ENCODE measurements at regions not wholly inside any gene's neighbourhood (a gene's known extent, or its start where the extent isn't known, plus 50 kb on each side); places are given as distances from the start of the nearest gene placed in this dataset.

DNA sequence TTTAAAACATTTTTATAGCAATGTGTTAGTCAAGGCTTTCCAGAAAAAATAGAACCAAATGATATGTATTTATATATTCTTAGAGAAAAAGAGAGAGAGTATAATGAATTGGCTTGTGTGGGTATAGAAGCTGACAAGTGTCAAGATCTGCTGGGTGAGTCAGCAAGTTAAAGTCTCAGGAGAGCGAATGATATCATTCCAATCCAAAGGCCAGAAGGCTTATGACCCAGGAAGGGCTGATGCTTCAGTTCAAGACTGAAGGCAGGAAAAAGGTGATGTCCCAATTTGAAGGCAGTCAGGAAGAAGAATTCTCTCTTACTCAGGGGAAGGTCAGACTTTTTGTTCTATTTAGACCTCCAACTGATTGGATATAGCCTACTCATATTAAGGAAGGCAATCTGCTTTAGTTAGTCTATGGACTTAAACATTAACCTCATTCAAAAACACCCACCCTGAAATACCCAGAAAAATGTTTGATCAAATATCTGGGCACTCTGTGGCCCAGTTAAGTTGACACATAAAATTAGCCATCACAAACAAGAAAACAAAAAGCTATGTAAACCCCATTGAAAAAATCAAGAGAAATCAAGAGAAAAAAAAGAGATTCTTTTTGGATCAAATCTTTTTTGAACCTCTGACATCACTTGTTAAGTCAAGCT, 189.6 kb downstream of the PIK3R1 start:
- ATAC-seq (replicated peaks in 1 of 2) (peak in 1 of 2 donors; percentile 34), DNase-seq (no peak)
- peaks cover 0 to 1% of the 10 kb centered on the region in 2 donors for H3K36me3 Mint-ChIP-seq (ENCODE audit: insufficient read depth in 2 of 2)
- H3K9me3 Mint-ChIP-seq: peaks cover 0 to 5% of the 10 kb centered on the region in 2 donors
- H3K27me3 Mint-ChIP-seq (ENCODE audit: low read depth): no peaks in the 10 kb centered on the region
- H3K27ac Mint-ChIP-seq: peak overlapping the region; percentile 32
- H3K4me1 Mint-ChIP-seq (ENCODE audit: low read depth): peaks cover 29% of the 10 kb centered on the region
- no peak overlapping the region for H3K4me3 Mint-ChIP-seq

DNA sequence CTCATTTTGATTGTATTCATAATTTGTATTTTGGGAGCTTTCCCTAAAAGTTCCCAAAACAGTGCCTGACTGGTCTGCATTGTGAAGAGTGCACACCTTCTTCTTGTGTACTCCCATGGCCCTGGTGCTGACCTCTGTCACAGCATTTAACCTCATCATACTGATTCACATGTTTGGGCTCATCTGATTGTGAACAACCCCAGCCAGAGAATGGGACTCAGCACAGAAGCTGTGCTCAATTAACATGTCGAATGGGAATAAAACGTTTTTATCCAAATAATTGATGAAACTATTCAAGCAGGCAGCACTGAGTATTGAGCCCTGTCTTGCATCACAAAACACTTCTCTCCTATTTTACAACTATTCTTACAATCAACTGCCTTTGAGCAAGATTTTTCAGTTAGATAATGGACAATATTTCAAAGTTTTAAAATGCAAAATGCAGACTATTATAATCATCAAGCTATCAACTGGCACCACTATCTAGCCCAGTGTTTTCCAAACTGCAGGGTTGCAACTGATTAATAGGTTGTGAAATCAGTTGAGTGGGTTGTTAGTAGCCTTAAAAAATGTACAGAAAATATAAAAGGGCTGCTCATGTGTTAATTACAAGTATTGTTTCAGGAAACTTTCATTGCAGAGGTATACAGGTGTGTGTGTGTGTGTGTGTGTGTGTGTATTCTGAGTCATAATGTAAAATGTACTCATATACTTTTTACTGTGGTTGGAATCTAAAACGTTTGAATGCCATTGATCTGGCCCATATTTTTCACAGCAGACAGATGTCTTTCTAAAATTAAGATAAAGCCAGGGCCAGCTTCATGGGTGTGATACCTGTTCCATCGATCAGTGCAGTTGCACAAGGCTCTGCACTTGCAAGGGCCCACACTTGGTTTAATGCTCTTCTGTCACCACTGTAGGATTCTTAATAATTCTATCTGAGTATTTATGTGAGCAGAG, 190.5 kb downstream of the PIK3R1 start:
- H3K27ac Mint-ChIP-seq: peak overlapping the region; percentile 79
- peaks cover 0 to 5% of the 10 kb centered on the region in 2 donors for H3K9me3 Mint-ChIP-seq
- H3K4me3 Mint-ChIP-seq: peak overlapping the region; percentile 68 to 72
- DNase-seq (peak; percentile 17 to 19), ATAC-seq (replicated peaks in 1 of 2) (peak; percentile 79 to 88)
- H3K4me1 Mint-ChIP-seq (ENCODE audit: low read depth): peaks cover 29% of the 10 kb centered on the region
- H3K27me3 Mint-ChIP-seq (ENCODE audit: low read depth): no peaks in the 10 kb centered on the region
- peaks cover 0 to 1% of the 10 kb centered on the region in 2 donors for H3K36me3 Mint-ChIP-seq (ENCODE audit: insufficient read depth in 2 of 2)

DNA sequence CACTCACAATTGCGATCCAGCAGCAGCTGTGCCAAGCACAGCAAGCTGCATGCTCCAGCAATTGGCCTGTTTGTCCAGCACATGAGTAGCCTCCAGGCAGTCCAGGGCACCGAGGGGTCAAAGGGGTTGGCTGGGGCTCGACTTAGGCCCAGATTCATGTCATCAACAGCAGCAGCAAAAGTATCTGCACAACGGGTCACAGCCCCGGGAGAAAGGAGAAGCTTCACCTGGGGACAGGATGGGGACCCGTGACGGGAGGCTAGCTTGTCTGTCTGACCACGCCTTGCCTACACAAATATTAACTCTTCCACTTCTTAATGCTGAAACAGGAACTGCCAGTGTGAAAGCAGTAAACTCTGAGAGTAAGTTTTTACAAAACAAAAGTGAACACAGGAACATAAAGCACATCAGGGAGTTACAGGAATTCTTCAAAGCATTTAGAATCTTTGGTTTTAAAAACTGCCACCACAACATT, 191.2 kb downstream of the PIK3R1 start:
- H3K4me1 Mint-ChIP-seq (ENCODE audit: low read depth): peaks cover 29% of the 10 kb centered on the region
- peak; percentile 23 to 38 for ATAC-seq (replicated peaks in 1 of 2)
- no peak for DNase-seq
- peak overlapping the region; percentile 79 for H3K27ac Mint-ChIP-seq
- H3K4me3 Mint-ChIP-seq: peak overlapping the region; percentile 68 to 72
- H3K27me3 Mint-ChIP-seq (ENCODE audit: low read depth): no peaks in the 10 kb centered on the region
- no peaks in the 10 kb centered on the region for H3K36me3 Mint-ChIP-seq (ENCODE audit: insufficient read depth in 2 of 2)
- H3K9me3 Mint-ChIP-seq: no peaks in the 10 kb centered on the region

DNA sequence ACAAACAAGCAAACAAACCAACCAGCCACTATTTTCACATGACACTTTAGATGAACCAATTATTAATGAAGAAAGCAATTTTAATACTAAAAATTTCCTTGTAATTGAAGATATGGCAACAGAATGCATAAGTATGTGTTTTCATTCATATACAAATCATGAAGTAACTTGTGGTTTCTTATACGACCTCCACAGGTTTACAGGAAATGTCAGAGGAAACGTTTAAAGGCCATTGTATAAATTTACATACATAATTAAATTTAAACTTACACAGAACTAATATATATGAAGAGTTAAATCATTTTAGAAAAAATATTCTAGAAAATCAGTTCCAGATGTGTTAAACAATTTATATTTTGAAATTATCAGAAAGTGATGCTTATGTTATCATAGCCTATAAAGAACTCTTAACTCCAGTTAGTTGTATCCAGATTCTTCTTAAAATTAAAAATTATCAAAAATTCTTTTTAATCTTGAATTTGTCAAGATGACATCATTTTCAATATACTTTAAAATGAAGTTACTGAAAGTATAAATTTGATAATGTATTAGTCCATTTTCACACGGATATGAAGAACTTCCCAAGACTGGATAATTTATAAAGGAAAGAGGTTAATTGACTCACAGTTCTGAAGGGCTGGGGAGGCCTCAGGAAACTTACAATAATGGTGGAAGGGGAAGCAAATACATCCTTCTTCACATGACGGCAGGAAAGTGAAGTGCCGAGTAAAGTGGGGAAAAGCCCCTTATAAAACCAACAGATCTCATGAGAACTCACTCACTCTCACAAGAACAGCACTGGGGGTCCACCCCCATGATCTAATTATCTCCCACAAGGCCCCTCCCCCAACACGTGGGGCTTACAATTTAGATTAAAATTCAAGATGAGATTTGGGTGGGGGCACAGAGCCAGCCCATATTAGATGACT, 192.0 kb downstream of the PIK3R1 start:
- DNase-seq (no peak), ATAC-seq (replicated peaks in 1 of 2) (no peak)
- no peaks in the 10 kb centered on the region for H3K27me3 Mint-ChIP-seq (ENCODE audit: low read depth)
- peaks cover 29% of the 10 kb centered on the region for H3K4me1 Mint-ChIP-seq (ENCODE audit: low read depth)
- H3K4me3 Mint-ChIP-seq: peak overlapping the region; percentile 68 to 72
- no peaks in the 10 kb centered on the region for H3K36me3 Mint-ChIP-seq (ENCODE audit: insufficient read depth in 2 of 2)
- H3K9me3 Mint-ChIP-seq: no peaks in the 10 kb centered on the region
- H3K27ac Mint-ChIP-seq: peak overlapping the region; percentile 79

DNA sequence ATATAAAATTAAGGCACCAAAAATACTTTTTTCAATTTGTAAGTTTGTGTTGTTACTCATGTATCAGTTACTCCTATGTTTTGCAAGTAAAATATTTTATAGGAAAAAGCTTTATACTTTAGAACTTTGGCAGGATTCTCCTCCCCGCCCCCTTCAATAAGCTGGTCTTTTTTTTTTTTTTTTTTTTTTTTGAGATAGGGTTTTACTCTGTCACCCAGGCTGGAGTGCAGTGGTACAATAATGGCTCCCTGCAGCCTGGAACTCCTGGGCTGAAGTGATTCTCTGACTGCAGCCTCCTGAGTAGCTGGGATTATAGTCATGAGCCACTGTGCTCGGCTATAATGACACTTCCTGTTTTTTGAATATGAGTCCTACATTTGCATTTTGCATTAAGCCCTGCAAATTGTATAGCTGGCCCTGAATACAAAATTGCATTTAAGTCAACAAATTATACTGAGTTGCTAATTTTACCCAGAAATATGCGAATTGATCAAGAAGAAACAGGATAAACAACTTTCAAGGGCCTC, 192.9 kb downstream of the PIK3R1 start:
- Mint-ChIP-seq H3K36me3 (ENCODE audit: insufficient read depth in 2 of 2) (peaks cover 0 to 2% of the 10 kb centered on the region in 2 donors), H3K27me3 (ENCODE audit: low read depth) (no peaks in the 10 kb centered on the region), H3K4me3 (no peak overlapping the region), H3K4me1 (ENCODE audit: low read depth) (peaks cover 29% of the 10 kb centered on the region), H3K9me3 (no peaks in the 10 kb centered on the region), H3K27ac (no peak overlapping the region)
- ATAC-seq (replicated peaks in 1 of 2) (no peak), DNase-seq (no peak)

DNA sequence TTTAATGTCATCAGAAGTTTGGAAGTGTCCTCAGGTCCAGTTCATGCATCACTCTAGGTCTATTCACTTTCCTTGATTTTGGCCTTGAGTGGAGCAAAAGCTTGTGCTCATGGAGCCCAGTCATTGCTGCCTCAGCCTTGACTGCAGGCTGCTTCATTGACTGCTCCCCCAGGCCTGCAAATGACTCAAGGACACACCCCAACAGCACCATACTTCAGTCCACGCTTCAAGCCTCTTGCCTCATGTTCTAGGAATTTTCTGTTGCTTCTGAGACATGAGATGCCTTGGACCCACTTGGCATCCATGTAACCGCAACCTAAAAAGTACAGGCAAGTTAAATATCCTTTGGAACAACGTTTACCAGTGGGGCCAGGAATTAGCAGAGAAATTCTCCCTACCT, 193.7 kb downstream of the PIK3R1 start:
- Mint-ChIP-seq H3K9me3 (no peaks in the 10 kb centered on the region), H3K36me3 (ENCODE audit: insufficient read depth in 2 of 2) (peaks cover 0 to 2% of the 10 kb centered on the region in 2 donors)

DNA sequence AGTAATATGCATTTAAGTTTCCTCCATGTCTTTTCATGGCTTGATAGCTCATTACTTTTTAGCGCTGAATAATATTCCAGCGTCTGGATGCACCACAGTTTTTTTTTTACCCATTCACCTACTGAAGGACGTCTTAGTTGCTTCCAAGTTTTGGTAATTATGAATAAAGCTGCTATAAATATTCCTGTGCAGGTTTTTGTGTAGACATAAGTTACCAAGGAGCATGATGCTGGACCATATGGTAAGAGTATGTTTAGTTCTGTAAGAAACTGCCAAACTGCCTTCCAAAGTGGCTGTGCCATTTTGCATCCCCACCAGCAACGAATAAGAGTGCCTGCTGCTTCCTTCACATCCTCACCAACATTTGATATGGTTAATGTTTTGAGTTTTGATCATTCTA, 195.6 kb downstream of the PIK3R1 start:
- ATAC-seq (replicated peaks in 1 of 2) (no peak), DNase-seq (no peak)
- peaks cover 0 to 2% of the 10 kb centered on the region in 2 donors for H3K36me3 Mint-ChIP-seq (ENCODE audit: insufficient read depth in 2 of 2)
- no peaks in the 10 kb centered on the region for H3K9me3 Mint-ChIP-seq
- no peaks in the 10 kb centered on the region for H3K27me3 Mint-ChIP-seq (ENCODE audit: low read depth)
- no peak overlapping the region for H3K4me3 Mint-ChIP-seq
- peaks cover 24% of the 10 kb centered on the region for H3K4me1 Mint-ChIP-seq (ENCODE audit: low read depth)
- H3K27ac Mint-ChIP-seq: no peak overlapping the region

More for the DNA sequence above, 193.7 kb downstream of the PIK3R1 start:
- no peak overlapping the region for H3K27ac Mint-ChIP-seq
- H3K4me1 Mint-ChIP-seq (ENCODE audit: low read depth): peaks cover 29% of the 10 kb centered on the region
- no peak overlapping the region for H3K4me3 Mint-ChIP-seq
- no peaks in the 10 kb centered on the region for H3K27me3 Mint-ChIP-seq (ENCODE audit: low read depth)
- ATAC-seq (replicated peaks in 1 of 2) (no peak), DNase-seq (no peak)

DNA sequence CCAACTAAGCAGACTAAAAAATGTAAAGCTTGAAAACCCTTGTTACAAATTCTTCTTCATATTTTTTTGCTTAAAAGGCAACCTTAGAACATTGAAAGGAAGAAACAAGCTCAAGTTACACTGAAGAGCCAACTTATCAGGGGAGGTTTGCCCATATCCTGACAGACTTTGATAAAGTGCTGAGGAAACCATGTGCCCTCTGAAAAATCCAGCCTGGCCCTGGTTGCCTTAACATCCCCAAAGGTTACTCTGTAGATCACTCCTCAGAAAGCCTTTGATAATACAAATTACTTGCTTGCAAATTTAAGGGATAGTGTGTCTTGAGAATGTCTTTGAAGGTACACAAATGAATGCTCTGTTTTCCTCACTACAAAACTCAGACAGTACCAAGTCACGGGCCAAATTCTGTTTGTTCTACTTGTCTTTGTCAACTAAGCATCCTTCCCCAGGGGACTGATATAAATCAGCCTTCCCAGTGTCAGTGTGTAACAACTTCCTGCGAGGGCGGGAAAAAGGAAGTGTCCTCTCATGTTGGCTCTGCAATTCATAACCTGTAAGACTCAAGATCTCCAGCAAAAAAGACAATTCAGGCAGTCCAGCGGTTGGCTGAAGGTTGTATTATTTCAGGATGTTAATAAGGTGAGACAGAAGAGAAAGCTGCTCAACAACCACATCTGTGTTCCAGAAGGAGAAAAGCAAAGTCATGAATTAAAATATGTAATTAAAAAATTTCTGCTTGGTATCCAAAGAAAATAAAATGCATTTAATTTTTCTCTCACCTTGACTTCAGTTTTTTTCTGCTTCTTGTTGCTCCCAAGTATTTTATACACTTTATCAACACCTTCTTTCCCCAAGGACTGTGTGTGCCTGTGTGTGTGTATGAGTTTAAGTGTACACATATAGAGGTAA, 199.9 kb downstream of the PIK3R1 start:
- no peaks in the 10 kb centered on the region for H3K9me3 Mint-ChIP-seq
- H3K4me3 Mint-ChIP-seq: no peak overlapping the region
- H3K27ac Mint-ChIP-seq: no peak overlapping the region
- peaks cover 12% of the 10 kb centered on the region for H3K4me1 Mint-ChIP-seq (ENCODE audit: low read depth)
- H3K27me3 Mint-ChIP-seq (ENCODE audit: low read depth): peaks cover 5% of the 10 kb centered on the region
- peaks cover 0 to 2% of the 10 kb centered on the region in 2 donors for H3K36me3 Mint-ChIP-seq (ENCODE audit: insufficient read depth in 2 of 2)
- DNase-seq (no peak), ATAC-seq (replicated peaks in 1 of 2) (no peak)

DNA sequence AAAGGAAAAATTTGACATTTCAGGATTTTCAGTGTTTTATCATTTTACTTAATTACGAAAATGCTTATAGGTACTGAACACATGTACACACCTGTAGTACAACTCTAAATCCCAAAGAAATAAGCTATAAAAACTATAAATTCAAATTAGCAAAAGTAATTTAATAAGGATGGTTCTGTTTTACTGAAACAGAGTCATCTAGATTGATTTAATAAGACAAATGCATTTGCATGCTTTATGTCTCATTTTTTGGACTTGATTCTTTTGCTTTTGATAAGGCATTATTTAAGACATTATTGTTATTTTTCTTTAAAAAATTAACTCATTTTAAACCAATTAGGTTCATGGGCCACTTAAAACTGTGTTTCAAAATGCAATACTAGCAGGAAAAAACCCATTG, 201.2 kb downstream of the PIK3R1 start:
- ATAC-seq (replicated peaks in 1 of 2) (no peak), DNase-seq (no peak)
- no peaks in the 10 kb centered on the region for H3K9me3 Mint-ChIP-seq
- no peak overlapping the region for H3K27ac Mint-ChIP-seq
- H3K4me3 Mint-ChIP-seq: no peak overlapping the region
- H3K27me3 Mint-ChIP-seq (ENCODE audit: low read depth): peaks cover 18% of the 10 kb centered on the region
- peaks cover 12% of the 10 kb centered on the region for H3K4me1 Mint-ChIP-seq (ENCODE audit: low read depth)
- H3K36me3 Mint-ChIP-seq (ENCODE audit: insufficient read depth in 2 of 2): peaks cover 0 to 2% of the 10 kb centered on the region in 2 donors

DNA sequence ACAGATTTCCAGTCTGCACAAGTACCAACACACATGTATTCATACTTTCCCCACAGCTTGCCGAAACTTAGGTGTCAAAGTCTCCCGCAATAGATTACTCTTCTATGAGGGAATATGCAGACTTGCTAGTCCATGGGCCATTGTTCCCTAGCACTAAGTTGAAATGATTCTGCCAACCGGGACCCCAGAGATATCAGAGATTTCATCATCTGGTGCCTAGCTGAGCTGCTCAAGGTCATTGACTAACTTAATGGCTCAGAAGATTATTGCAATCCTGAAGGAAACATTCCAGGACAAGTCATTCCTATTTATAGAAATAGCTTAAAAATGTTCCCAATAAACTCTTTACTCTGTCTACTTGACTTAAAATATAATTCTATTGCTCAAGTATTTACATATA, 202.6 kb downstream of the PIK3R1 start:
- H3K4me3 Mint-ChIP-seq: no peak overlapping the region
- ATAC-seq (replicated peaks in 1 of 2) (no peak), DNase-seq (no peak)
- H3K4me1 Mint-ChIP-seq (ENCODE audit: low read depth): peaks cover 25% of the 10 kb centered on the region
- no peaks in the 10 kb centered on the region for H3K9me3 Mint-ChIP-seq
- H3K36me3 Mint-ChIP-seq (ENCODE audit: insufficient read depth in 2 of 2): no peaks in the 10 kb centered on the region
- peaks cover 25% of the 10 kb centered on the region for H3K27me3 Mint-ChIP-seq (ENCODE audit: low read depth)
- H3K27ac Mint-ChIP-seq: no peak overlapping the region

DNA sequence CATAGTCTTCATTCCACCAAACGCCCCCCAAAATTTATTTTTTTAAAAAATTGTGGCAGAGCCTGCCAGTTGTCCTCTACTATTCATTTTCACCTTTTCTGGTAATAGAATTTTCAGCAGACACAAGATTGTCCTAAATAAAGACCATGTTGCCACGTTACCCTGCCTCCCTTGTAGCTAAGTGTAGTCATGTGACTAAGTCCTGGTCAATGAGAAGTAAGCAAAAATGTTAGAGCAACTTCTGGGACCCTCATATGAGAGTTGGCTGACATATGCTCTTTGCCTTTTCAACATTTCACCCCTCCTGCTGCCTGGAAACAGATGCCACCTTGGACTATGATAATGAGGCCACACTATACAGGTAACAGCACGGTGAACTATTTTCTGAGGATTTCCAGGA, 203.1 kb downstream of the PIK3R1 start:
- ATAC-seq (replicated peaks in 1 of 2) (no peak), DNase-seq (no peak)
- H3K4me3 Mint-ChIP-seq: no peak overlapping the region
- peaks cover 25% of the 10 kb centered on the region for H3K27me3 Mint-ChIP-seq (ENCODE audit: low read depth)
- no peak overlapping the region for H3K27ac Mint-ChIP-seq
- H3K36me3 Mint-ChIP-seq (ENCODE audit: insufficient read depth in 2 of 2): no peaks in the 10 kb centered on the region
- peaks cover 30% of the 10 kb centered on the region for H3K4me1 Mint-ChIP-seq (ENCODE audit: low read depth)
- no peaks in the 10 kb centered on the region for H3K9me3 Mint-ChIP-seq
